Adrenal gland (tissue), 5 donors: ENCODE measurements at regions not wholly inside any gene's neighbourhood (a gene's known extent, or its start where the extent isn't known, plus 50 kb on each side); places are given as distances from the start of the nearest gene placed in this dataset.

Source experiments
- POLR2A ChIP-seq, 2 donors: fragments of 450-650 bp; IDR thresholded peaks; one replicate each; pipeline ENCODE4 v1.6.1; 2017; ENCODE audit warnings: antibody characterized with exemption in 2 of 2, mild to moderate bottlenecking in 2 of 2, moderate library complexity in 1 of 2
- TF ChIP-seq, protein P1 (sequence below), 6 experiments: fragments of 450-650 bp in 4 of 6; fragments of 200-600 bp in 2 of 6; sonication (generic) in 1 of 6; IDR thresholded peaks; 1 replicate in 5 of 6; 2 replicates in 1 of 6; pipeline versions ENCODE4 v1.5.1 to v1.8.0; 2016 to 2021; ENCODE audit warnings: antibody characterized with exemption in 6 of 6, mild to moderate bottlenecking in 2 of 6, moderate library complexity in 1 of 6
- donor health status: DM: no; HTN: no; CAD: no.

DNA sequence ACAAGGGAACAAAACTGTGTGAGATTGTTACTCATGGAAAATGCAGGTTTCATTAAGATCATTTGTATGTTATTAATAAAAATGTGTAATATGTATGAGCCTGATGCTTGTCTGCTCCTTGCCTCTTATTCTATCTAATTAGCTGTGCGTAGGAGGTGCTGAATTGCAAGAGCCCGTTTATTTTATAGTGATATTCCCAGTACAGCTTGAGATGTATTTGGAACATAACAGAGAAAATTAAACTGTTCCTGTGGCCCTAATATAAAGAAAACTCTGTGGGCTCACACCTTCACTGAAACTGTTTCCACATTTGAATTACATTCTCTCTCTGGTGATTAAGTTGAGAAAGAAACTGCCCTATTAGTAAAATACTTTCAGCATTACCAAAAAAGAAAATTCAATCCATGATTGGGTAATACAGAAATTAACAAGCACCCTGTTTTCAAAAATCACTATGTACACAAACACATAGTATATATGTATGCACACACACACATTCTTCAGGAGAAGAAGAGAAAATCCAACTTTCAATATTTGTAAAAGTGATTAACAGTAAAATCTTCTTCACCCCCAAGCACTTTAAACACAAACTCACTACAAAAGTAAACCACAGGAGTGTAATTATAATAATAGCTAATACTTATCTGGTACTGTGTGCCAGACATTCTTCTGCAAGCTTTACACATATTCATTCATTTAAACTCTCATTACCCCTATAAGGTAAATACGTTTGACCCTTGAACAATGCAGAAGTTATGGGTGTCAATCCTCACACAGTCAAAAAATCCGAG is 233.2 kb downstream of the PHLDA1 start:
- TF ChIP-seq POLR2A (IDR thresholded peaks at IDR 0.05), result no peak
- TF ChIP-seq, protein P1, sequence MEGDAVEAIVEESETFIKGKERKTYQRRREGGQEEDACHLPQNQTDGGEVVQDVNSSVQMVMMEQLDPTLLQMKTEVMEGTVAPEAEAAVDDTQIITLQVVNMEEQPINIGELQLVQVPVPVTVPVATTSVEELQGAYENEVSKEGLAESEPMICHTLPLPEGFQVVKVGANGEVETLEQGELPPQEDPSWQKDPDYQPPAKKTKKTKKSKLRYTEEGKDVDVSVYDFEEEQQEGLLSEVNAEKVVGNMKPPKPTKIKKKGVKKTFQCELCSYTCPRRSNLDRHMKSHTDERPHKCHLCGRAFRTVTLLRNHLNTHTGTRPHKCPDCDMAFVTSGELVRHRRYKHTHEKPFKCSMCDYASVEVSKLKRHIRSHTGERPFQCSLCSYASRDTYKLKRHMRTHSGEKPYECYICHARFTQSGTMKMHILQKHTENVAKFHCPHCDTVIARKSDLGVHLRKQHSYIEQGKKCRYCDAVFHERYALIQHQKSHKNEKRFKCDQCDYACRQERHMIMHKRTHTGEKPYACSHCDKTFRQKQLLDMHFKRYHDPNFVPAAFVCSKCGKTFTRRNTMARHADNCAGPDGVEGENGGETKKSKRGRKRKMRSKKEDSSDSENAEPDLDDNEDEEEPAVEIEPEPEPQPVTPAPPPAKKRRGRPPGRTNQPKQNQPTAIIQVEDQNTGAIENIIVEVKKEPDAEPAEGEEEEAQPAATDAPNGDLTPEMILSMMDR (IDR thresholded peaks at IDR 0.05), result no peak
